ENCODE measurements at regions not wholly inside any gene's neighbourhood (a gene's known extent, or its start where the extent isn't known, plus 50 kb on each side); places are given as distances from the start of the nearest gene placed in this dataset.

- no peak for DNase-seq
Observed at GRCh38 chr10:20998036-20998435, 100.9 kb upstream of the NEBL start.

- no peak for DNase-seq
Observed at GRCh38 chr10:20995123-20995987, 98.2 kb upstream of the NEBL start.

- DNase-seq = no peak
Observed at GRCh38 chr10:20993830-20994527, 96.9 kb upstream of the NEBL start.

DNA sequence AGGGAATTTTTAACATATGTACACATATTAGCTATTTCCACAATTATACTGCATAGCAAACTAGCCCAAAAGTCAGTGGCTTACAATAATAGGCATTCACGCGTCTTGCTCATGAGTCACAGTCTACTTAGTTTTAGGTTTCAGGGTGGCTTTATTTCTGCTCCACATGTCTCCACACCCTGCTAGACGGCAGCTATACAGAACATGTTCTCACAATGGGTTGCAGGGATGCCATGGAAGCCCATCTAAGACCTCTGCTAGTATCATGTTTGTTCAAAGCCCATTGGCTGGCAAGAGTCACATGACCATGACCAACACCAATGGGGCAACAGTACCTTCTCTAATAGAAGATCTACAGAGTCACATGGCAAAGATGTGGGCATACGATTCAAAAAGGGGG is 96.3 kb upstream of the NEBL start:
- no peak for DNase-seq

GRCh38 chr10:20991526-20991925 is 94.4 kb upstream of the NEBL start:
- DNase-seq = no peak

GRCh38 chr10:20990604-20991003 is 93.5 kb upstream of the NEBL start:
- no peak for DNase-seq

GRCh38 chr10:20988357-20988983 is 91.4 kb upstream of the NEBL start:
- no peak for DNase-seq

GRCh38 chr10:20986049-20986448 is 88.9 kb upstream of the NEBL start:
- DNase-seq = no peak

GRCh38 chr10:20984662-20985061 is 87.6 kb upstream of the NEBL start:
- DNase-seq = no peak

- DNase-seq = no peak
Observed at GRCh38 chr10:20981419-20981953, 84.4 kb upstream of the NEBL start.

DNA sequence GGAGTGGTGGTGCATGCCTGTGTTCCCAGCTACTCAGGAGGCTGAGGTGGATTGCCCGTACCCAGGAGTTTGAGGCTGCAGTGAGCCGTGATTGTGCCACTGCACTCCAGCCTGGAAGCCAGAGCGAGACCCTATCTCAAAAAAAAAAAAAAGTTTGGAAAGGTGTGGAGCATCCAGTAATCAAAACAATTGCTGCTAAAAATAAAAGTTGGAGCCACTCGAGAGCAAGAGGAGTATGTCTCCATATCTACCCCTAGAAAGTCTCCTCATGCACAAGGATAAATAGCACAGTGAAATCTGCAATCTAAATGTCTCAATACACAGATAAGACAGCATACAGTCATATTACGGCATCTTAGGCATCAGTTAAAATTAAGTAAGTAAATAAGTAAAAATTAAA is 81.5 kb upstream of the NEBL start:
- DNase-seq = no peak

- DNase-seq = no peak
Observed at GRCh38 chr10:20977300-20977699, 80.2 kb upstream of the NEBL start.

DNA sequence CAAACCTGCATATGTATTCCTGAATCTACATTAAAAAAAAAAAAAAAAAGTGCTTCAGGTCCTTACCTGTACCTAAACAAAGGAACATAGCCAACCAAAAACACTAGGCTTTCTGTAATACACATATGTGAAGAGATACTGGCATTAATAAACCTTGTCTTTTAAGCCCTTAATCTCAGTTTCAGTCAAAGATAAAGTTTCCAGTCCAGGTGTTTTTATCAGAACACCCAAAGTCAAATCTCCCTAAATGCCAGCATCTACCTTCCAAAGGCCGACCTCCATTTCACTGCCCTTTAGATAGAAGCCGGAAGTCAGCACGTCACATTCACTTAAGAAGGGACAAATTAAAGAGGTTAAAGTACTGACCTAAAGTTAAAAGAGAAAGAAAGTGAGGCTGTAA is 79.8 kb upstream of the NEBL start:
- DNase-seq = no peak

- DNase-seq = no peak
Observed at GRCh38 chr10:20976390-20976789, 79.3 kb upstream of the NEBL start.

DNA sequence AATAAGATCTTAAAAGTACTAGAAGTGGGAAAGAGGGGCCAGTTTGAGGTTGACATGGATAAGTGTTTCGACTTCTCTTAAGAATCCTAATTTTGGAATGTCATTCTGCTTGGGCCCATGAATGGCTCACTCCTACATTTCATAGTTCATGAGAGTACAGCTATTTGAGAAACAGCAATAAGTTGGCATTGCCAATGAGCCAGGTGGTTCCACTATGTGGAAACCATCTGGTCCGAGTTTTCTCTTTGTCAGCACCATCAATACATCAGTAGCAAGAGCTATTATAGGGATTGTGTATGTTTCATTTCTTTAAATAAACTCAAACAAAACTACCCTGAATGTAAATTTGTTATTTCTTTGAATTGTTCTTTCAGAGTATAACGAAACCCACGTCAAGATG is 78.1 kb upstream of the NEBL start:
- DNase-seq = no peak

DNA sequence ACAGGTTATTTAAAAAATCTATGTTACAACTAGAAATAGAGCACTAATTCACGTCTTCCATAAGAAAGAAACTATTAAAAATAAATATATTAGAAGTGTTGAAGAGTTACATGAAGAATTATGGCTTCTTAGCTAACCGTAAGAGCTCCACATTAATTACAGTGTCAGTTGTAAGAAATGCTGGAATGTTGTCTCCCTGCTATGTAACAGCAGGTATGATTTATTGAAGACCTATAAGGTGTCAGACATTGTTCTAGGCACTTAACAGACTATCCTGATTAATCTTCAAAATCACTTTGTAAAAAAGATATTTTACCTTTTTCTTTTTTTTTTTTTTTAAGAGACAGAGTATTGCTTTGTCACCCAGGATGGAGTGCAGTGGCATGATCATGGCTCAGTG is 75.8 kb upstream of the NEBL start:
- no peak for DNase-seq

GRCh38 chr10:20971901-20972300 is 74.8 kb upstream of the NEBL start:
- no peak for DNase-seq

GRCh38 chr10:20970708-20971107 is 73.6 kb upstream of the NEBL start:
- no peak for DNase-seq

DNA sequence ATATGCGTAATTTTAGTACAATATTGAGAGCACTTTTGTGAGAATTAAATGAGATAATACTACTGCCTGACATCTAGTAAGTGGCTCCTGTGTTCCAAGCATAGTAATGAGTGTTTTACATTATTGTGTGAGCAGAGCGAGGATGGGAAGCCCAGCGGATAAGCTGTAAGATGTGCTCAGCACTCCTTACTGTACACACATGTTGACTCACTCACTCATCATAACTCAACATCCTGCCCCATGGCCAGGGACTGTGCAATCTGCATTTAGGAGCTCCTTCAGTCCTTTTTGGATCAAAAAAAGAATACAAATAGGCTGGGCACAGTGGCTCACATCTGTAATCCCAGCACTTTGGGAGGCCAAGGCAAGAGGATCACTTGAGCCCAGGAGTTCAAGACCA is 72.9 kb upstream of the NEBL start:
- DNase-seq = no peak

DNA sequence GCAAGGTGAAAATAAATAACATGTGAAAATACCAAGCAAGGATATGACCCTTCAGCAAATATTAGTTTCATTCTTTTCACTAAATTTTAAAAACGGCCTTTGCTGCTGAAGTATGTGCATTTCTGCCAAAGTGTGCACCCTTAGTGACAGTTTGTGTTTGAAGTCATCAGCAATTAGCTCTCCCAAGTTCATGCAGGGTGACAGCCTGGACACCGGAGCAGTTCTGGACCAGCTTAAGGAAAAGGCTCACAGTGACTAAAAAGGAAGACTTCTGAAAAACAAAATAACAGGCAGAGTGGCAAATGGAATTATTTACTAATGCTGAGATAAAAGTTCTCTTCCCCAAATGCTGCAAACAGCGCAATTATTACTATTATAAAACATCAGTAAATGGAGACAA is 69.3 kb upstream of the NEBL start:
- DNase-seq = no peak

DNA sequence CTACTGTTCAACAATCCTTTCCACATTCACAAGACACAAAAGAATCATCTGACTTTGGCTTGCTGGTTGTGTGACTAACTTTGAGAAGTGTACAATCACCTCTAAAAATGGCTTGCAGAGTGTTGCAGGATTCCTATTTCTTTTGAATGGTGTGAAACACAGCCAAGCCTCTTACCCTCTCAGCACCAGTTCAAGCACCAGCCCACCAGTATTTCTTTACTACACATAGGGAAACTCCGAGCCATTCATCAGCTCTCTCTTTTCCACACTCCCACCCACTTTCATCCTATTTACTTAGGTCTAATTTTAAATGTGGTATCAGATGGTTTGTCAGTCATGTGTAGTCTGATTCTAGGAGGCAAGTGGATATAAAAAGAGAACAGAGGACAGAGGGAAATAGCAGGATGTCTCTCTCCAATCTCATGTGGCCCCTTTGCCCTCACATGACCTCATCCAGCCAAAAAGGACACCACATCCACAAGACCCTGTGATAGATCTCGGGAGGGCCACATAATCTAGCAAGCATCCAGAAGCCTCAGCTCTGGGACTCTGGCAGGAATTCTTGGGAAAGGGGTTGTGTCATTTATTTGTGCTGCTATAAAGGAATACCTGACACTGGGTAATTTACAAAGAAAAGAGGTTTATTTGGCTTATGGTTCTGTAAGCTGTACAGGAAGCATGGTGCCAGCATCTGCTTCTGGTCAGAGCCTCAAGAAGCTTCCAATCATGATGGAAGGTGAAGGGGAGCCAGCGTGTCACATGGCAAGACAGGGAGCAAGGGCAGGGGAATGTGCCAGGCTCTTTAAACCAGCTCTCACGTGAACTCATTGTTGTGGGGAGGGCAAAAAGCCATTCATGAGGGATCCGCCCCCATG is 66.8 kb upstream of the NEBL start:
- no peak for DNase-seq

- DNase-seq = no peak
Observed at GRCh38 chr10:20963056-20963455, 65.9 kb upstream of the NEBL start.

DNA sequence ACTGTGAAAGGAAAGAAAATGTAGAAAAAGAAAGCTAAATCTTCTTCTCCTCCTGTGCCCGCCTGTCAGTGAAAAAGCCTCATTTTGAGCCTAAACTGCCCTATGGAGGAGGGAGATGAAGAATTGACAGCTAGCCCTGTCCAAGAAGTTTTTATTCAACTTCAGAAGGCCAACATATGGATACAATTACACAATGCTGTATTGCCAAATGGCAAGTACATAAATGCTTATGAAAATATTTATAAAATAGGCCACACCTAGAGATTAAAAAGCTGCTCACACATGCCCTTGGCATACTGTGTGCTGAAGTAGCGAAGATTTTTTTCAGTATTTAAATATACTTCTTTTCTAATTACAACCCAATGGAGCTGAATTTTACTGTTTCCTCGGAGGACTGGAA is 65.1 kb upstream of the NEBL start:
- DNase-seq = no peak

All from NCI-H1436 treated with DMSO at 0.1 percent for 48 hours (cell line).